Kidney capillary endothelial cell (primary cell): ENCODE measurements at regions not wholly inside any gene's neighbourhood (a gene's known extent, or its start where the extent isn't known, plus 50 kb on each side); places are given as distances from the start of the nearest gene placed in this dataset.

Experiments used
- DNase-seq: peaks from one replicate; pipeline ENCODE4 v3.0.0-alpha.2; 2018; ENCODE audit warnings: low spot score

GRCh38 chr1:209021622-209022021, 561.9 kb upstream of the CAMK1G start:
- no peak for DNase-seq

GRCh38 chr1:209023790-209024189, 559.7 kb upstream of the CAMK1G start:
- no peak for DNase-seq

- no peak for DNase-seq
Measured at GRCh38 chr1:209029737-209030136, 553.8 kb upstream of the CAMK1G start.

GRCh38 chr1:209030454-209031167, 552.9 kb upstream of the CAMK1G start:
- no peak for DNase-seq

DNA sequence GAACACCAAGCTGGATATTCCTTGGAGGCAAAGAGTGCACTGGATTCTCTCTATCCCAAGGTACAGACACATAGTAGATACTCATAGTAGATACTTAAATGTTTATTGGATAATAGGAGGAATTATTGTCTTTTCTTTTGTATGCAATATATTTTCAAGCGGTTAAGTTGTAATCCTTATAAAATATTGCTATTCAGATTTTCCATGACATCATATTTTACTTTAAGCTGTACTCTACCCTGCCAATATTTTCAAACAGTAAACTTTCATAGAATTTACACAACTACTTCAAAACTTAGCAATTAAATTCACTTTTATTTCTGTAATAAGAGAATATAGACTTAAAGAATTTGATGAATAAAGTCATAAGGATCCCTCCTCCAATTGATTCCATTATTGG, 546.5 kb upstream of the CAMK1G start:
- DNase-seq = no peak

DNA sequence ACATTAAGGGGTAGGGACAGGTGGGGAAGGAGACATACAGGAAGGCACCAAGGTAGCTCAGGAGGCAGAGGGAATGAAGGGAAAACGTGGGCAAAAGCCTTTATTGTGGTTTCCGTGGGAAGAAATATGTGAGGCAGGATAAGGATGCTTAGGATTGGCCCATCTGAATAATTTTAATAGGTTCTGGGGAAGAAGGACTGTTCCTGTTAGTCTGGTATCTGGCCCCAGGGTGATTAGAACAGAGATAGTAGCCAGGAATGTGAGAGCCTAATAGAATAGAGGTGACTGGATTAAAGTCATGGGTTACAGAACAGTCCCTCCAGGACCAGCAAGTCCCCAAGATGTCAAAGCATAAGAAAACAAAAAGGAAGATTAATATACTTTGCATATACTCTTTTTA, 545.2 kb upstream of the CAMK1G start:
- DNase-seq = no peak

DNA sequence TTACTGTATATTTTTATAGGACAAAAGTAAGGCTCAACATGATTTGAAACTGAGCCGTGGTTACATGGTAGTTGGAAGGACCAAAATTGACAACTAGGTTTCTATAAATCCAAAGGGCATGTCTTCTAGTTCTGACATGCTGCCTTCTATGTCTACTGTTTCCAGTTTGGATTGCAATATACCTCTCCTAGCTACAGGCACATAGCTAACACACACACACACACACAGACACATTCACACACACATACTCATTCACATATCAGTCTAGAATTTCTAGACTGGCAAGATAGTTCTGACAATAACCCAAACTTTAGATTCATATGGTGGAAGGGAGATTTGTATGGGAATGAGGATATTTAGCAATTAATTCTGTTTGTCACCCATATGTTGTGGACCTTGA, 544.8 kb upstream of the CAMK1G start:
- no peak for DNase-seq

DNA sequence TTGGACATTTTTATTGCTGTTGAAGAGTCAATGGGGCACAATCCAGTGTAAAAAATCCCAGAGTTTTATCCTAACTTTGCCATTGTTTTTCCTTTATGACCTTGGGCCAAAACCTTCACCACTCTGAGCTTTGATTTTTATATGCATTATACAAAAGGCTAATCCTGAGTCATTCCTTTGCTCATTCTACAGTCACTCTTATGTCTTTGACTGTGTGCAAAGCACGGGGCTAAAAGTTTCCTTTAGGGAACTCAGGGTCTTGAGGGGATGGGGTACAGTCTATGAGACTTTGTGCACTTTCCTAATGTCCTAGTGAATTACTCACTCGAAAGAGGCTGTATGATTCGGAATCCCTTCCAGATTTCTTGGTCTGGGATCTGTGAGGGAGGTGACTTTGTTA, 543.2 kb upstream of the CAMK1G start:
- DNase-seq = peak; percentile 12

DNA sequence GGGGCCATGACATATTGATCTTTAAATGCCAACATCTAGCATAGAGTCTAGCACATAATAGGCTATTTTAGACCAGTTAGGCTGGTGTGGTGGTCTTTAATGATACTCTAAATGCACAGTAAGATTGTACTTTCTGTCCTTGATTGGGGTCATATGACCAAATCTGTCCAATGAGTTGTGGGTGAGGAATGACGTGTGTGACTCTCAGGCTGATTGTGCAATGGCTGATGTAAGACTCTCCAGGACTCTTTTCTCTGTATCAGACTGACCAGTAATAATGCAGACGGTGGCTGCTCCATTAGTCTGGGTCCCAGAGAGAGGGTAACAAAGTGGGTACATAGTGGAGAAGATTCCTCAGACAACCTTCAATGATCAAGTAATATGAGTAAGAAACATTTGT, 541.6 kb upstream of the CAMK1G start:
- DNase-seq = no peak

- no peak for DNase-seq
Measured at GRCh38 chr1:209042413-209042812, 541.1 kb upstream of the CAMK1G start.

DNA sequence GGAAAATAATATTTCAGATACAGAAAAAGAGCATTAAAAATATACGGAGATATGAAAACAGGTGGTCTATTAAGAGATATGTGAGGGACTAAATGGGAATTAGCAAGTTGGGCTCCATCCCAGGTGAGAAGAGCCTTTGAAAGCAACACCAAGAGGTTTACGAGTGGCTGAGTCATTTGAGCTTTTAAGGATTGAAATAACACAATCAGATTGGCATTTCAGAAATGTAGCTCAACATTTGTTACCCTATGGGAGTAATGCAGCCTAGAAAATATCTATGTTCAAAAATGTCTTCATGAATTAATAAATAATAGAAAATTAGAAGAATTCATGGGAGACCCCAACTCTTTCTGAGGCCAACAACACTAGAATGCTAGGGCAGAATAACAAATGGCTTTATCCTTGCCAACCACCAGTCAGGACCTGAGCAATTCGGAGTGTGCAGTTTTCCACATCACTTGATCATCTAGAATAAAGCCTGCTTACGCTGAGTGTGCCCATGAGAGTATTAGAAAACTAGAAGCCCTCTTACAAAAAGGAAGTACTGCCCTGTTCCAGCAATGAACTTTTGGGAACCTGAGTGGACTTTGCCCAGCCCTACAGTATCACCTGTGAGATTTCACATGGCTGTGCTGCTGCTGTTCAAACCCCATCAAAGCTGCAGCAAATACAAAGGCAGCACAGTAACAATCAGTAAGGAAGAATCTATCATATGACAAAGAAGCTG, 538.0 kb upstream of the CAMK1G start:
- DNase-seq = no peak

DNA sequence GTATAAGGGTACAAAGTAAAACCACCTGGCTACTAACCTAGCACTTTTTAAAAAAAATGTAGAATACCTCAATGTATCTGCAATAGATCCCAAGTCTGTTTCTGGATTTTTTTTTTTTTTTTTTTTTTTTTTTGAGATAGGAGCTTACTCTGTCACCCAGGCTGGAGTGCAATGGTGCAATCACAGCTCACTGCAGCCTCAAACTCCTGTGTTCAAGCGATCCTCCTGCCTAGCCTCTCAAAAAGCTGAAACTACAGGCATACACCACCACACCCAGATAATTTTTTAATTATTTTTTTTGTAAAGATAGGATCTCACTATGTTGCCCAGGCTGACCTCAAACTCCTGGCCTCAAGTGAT, 537.5 kb upstream of the CAMK1G start:
- no peak for DNase-seq

DNA sequence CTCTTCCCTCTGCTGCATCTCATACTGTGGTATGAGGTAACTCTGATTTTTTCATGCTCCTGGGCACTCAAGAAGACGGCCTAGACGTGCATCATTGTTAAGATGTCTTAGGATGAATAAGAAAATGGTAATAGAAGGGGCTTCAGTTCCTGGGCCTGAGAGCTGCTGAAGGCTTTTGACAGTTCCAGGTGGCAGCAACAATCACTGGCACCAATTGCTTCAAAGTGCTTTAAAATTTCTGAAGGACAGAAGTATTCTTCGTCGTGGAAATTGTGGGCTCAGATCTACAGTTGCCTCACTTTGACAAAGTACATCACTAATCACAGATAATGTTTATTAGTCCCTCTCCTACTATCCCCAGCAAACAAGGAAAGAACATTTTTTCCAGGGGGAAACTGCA, 536.6 kb upstream of the CAMK1G start:
- no peak for DNase-seq

- no peak for DNase-seq
Measured at GRCh38 chr1:209048941-209049669, 534.4 kb upstream of the CAMK1G start.

- no peak for DNase-seq
Measured at GRCh38 chr1:209051570-209051969, 531.9 kb upstream of the CAMK1G start.

DNA sequence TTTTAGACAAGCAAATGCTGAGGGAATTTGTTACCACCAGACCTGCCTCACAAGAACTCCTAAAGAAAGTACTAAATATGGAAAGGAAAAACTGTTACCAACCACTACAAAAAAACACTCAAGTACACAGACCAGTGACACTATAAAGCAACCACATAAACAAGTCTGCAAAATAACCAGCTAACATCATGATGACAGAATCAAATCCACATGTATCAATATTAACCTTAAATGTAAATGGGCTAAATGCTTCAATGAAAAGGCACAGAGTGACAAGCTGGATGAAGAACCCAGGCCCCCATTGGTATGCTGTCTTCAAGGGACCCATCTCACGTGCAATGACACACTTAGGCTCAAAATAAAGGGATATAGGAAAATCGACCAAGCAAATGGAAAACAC, 529.9 kb upstream of the CAMK1G start:
- DNase-seq = no peak

- DNase-seq = no peak
Measured at GRCh38 chr1:209057083-209057482, 526.4 kb upstream of the CAMK1G start.

DNA sequence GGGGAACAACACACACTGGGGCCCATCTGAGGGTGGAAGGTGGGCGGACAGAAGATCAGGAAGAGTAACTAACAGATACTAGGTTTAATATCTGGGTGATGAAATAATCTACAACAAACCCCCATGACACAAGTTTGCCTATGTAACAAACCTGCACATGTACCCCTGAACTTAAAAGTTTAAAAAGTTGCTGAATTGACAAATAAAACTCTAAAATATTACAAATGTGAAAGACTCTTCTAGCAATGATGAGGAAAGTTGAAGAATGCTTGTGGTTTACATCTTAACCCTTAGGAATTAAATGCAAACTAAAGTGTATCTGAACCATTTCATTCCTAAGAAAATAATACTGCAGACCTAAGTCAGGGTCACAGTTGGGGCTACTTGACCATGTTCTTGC, 525.6 kb upstream of the CAMK1G start:
- no peak for DNase-seq

- no peak for DNase-seq
Measured at GRCh38 chr1:209059376-209059775, 524.1 kb upstream of the CAMK1G start.

- no peak for DNase-seq
Measured at GRCh38 chr1:209059981-209060380, 523.5 kb upstream of the CAMK1G start.

DNA sequence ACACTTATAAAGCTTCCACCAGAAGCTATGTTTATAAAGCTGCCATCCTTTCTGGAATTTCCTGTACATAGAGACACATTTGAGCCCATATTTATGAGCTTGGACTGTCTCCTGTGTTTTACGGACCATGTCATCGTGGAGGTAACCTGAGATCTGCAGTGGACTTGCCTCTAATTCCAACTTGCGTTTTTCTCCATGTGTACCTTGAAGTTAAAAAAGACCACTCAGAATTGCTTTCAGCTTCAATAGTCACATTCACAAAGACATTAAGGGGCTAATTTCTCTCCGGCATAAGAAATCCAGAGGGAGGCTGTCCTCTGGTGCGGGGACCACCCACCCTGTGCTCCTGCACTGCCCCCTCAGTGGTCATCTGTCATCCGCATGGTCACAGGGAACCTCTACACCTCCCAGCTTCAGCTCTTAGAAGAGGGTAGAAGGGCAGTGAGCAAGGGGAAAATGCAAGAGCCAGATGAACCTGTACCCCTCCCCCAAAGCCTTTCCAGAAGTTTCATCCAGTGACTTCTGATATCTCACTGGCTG, 521.4 kb upstream of the CAMK1G start:
- no peak for DNase-seq

- DNase-seq = no peak
Measured at GRCh38 chr1:209062863-209063262, 520.7 kb upstream of the CAMK1G start.
